Endothelial cell of umbilical vein (primary cell): ENCODE measurements at regions not wholly inside any gene's neighbourhood (a gene's known extent, or its start where the extent isn't known, plus 50 kb on each side); places are given as distances from the start of the nearest gene placed in this dataset.

ENCODE experiments used
- POLR2AphosphoS5 ChIP-seq: IDR thresholded peaks from 2 replicates; pipeline ENCODE4 v1.6.1; 2012; ENCODE audit warnings: low read depth, mild to moderate bottlenecking, control low read depth, low read length, moderate library complexity; ENCODE audit not compliant: insufficient read depth
- TF ChIP-seq, protein P1 (sequence below), 2 donors: IDR thresholded peaks; 1 replicate in 1 of 2; 2 replicates in 1 of 2; pipeline ENCODE4 v1.5.1; 2011; ENCODE audit warnings: low read length in 2 of 2, mild to moderate bottlenecking in 2 of 2, moderate library complexity in 2 of 2, control low read depth in 1 of 2, inconsistent platforms in 1 of 2, low read depth in 1 of 2; ENCODE audit not compliant: insufficient read depth in 1 of 2; ENCODE audit errors: extremely low read depth in 1 of 2

DNA sequence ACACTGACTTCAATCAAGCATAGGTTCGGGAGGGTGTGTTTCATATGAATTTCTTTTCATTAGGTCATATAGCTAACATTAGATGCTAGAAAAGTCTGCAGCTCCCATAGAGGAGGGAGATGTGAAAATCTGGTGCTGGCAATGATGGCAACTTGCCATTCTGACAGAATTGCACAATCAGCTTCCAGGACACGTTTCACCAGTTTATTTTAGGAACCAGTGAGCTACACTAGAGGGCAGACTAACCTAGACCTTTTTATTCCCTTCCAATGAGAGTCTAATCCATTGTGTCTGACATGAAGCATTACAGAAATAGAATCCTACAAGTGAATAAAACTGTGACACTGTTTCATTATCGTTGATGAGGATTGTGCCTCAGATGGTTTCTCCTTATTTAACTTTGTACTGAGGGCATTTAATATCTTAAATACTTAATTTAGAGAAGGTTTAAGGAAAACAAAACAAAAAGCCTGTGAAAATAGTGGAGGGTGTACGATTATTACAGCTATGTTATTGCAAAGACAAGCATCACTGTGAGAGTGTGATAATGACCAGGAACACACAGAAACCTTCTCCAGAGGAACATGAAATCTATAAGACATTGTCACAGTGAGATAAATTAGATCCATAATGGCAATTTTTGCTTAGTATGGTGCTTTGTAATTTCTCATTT lies 363.3 kb upstream of the RPS23 start:
- TF ChIP-seq POLR2AphosphoS5: no peak
- TF ChIP-seq, protein P1, sequence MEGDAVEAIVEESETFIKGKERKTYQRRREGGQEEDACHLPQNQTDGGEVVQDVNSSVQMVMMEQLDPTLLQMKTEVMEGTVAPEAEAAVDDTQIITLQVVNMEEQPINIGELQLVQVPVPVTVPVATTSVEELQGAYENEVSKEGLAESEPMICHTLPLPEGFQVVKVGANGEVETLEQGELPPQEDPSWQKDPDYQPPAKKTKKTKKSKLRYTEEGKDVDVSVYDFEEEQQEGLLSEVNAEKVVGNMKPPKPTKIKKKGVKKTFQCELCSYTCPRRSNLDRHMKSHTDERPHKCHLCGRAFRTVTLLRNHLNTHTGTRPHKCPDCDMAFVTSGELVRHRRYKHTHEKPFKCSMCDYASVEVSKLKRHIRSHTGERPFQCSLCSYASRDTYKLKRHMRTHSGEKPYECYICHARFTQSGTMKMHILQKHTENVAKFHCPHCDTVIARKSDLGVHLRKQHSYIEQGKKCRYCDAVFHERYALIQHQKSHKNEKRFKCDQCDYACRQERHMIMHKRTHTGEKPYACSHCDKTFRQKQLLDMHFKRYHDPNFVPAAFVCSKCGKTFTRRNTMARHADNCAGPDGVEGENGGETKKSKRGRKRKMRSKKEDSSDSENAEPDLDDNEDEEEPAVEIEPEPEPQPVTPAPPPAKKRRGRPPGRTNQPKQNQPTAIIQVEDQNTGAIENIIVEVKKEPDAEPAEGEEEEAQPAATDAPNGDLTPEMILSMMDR (IDR thresholded peaks at IDR 0.05; ENCODE audit: extremely low read depth in 1 of 2, insufficient read depth in 1 of 2, low read depth in 1 of 2, low read length in 2 of 2): peak; percentile 39 to 56
